Esophagus squamous epithelium (tissue), 4 donors: ENCODE measurements at regions not wholly inside any gene's neighbourhood (a gene's known extent, or its start where the extent isn't known, plus 50 kb on each side); places are given as distances from the start of the nearest gene placed in this dataset.

Source experiments
- POLR2A ChIP-seq, 4 donors: fragments of 450-650 bp; IDR thresholded peaks; one replicate each; pipeline ENCODE4 v1.6.1; 2017; ENCODE audit warnings: antibody characterized with exemption in 4 of 4, mild to moderate bottlenecking in 4 of 4, moderate library complexity in 3 of 4
- TF ChIP-seq, protein P1 (sequence below), 6 experiments: fragments of 450-650 bp in 4 of 6; fragments of 200-600 bp in 2 of 6; sonication (generic) in 2 of 6; IDR thresholded peaks; one replicate each; pipeline ENCODE4 v1.5.1; 2016 to 2019; ENCODE audit warnings: antibody characterized with exemption in 6 of 6, mild to moderate bottlenecking in 4 of 6, moderate library complexity in 4 of 6

DNA sequence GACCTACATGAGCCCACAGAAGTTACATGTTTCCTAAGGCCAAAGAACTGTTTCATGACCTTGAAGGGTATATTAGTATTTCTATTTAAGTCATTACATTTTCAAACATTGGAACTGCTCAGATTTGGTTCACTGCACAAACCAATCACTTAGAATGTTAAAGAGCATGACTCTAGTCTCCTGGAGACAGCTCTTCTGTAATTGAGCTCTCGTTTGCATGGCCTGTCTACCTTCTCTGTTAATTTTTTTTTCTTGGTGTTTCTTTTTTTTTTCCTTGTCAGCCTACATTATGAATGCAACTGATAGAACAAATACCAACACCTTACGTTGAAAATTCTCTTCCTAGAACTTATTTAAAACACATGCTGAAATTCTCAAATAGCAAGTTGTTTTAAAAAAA, 860.2 kb upstream of the MAP3K7 start:
- TF ChIP-seq, protein P1, sequence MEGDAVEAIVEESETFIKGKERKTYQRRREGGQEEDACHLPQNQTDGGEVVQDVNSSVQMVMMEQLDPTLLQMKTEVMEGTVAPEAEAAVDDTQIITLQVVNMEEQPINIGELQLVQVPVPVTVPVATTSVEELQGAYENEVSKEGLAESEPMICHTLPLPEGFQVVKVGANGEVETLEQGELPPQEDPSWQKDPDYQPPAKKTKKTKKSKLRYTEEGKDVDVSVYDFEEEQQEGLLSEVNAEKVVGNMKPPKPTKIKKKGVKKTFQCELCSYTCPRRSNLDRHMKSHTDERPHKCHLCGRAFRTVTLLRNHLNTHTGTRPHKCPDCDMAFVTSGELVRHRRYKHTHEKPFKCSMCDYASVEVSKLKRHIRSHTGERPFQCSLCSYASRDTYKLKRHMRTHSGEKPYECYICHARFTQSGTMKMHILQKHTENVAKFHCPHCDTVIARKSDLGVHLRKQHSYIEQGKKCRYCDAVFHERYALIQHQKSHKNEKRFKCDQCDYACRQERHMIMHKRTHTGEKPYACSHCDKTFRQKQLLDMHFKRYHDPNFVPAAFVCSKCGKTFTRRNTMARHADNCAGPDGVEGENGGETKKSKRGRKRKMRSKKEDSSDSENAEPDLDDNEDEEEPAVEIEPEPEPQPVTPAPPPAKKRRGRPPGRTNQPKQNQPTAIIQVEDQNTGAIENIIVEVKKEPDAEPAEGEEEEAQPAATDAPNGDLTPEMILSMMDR (IDR thresholded peaks at IDR 0.05), result no peak
- TF ChIP-seq POLR2A (IDR thresholded peaks at IDR 0.05), result no peak
